ENCODE measurements at regions not wholly inside any gene's neighbourhood (a gene's known extent, or its start where the extent isn't known, plus 50 kb on each side); places are given as distances from the start of the nearest gene placed in this dataset.

DNA sequence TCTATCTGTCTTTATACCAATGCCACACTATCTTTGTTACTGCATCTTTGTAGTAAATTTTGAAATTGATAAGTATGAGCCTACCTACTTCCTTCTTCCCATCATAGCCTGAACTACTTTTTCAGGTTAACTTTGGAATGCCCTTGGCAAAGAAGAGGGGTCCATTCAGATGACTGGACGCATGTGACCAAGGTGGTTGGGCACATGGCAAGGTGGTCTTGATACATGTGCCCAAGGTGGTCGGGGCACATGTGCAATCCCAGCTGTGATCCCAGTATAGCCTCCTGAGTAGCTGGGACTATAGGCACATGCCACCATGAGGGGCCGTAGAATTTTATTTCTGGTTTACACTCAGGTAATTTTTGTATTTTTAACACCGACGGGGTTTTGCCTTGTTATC is 330.2 kb downstream of the GABRB3 start:
- TF ChIP-seq POLR2AphosphoS5 (IDR thresholded peaks at IDR 0.05), result no peak
- TF ChIP-seq, protein P1, sequence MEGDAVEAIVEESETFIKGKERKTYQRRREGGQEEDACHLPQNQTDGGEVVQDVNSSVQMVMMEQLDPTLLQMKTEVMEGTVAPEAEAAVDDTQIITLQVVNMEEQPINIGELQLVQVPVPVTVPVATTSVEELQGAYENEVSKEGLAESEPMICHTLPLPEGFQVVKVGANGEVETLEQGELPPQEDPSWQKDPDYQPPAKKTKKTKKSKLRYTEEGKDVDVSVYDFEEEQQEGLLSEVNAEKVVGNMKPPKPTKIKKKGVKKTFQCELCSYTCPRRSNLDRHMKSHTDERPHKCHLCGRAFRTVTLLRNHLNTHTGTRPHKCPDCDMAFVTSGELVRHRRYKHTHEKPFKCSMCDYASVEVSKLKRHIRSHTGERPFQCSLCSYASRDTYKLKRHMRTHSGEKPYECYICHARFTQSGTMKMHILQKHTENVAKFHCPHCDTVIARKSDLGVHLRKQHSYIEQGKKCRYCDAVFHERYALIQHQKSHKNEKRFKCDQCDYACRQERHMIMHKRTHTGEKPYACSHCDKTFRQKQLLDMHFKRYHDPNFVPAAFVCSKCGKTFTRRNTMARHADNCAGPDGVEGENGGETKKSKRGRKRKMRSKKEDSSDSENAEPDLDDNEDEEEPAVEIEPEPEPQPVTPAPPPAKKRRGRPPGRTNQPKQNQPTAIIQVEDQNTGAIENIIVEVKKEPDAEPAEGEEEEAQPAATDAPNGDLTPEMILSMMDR (IDR thresholded peaks at IDR 0.05), result no peak
